Panc1 (cell line): ENCODE measurements at regions not wholly inside any gene's neighbourhood (a gene's known extent, or its start where the extent isn't known, plus 50 kb on each side); places are given as distances from the start of the nearest gene placed in this dataset.
A peak's percentile ranks its signal among the peaks of the same experiment; 100 is the strongest.
"Not testable (repeated sequence)": the region's sequence is repeated elsewhere in the genome, so short reads cannot be mapped to it uniquely, and the experiment has no call there.

Experiments used
- ATAC-seq: fragments of 200-7000 bp; cut with Tn5 transposase; 2 replicates; pipeline ENCODE4 v1.9.1; 2020; ENCODE audit warnings: mild to moderate bottlenecking, moderate library complexity
- BruUV-seq: library from RNA; stranded (reverse); fragments of 400-500 nt; replicated peaks from 2 replicates; lab custom pipeline; 2021; lab: Mats Ljungman, UMichigan
- CTCF ChIA-PET: fragments of 300-600 bp; sonication (Branson Sonifier 250); formaldehyde crosslinking; loops from one replicate; lab custom pipeline; 2022; ENCODE audit warnings: antibody characterized with exemption; lab: Charles Lee
- POLR2A ChIA-PET: fragments of 300-600 bp; sonication (Branson Sonifier 250); formaldehyde crosslinking; loops from one replicate; lab custom pipeline; 2022; ENCODE audit warnings: antibody characterized with exemption; lab: Charles Lee
- DNase-seq: peaks from one replicate; pipeline ENCODE4 v3.0.0-alpha.2; 2010; ENCODE audit warnings: low read depth, low spot score
- H3K27ac ChIP-seq: 2 replicates; pipeline ENCODE4 v1.5.1; 2011; ENCODE audit warnings: mild to moderate bottlenecking, low read length, inconsistent platforms
- H3K27me3 ChIP-seq: fragments of 200-500 bp; sonication (Bioruptor generic); 2 replicates; pipeline ENCODE4 v1.6.0; 2014; ENCODE audit warnings: low read length, inconsistent platforms; ENCODE audit not compliant: control insufficient read depth, insufficient read depth
- H3K36me3 ChIP-seq: fragments of 200-500 bp; sonication (Bioruptor generic); 2 replicates; pipeline ENCODE4 v1.5.1; 2014; ENCODE audit warnings: inconsistent platforms, mild to moderate bottlenecking, low read length, moderate library complexity; ENCODE audit not compliant: control insufficient read depth, insufficient read depth
- H3K4me1 ChIP-seq: 2 replicates; pipeline ENCODE4 v1.5.1; 2011; ENCODE audit warnings: inconsistent platforms, mild to moderate bottlenecking, low read length, moderate library complexity; ENCODE audit not compliant: control insufficient read depth, insufficient read depth
- H3K4me3 ChIP-seq, 2 experiments: 2 replicates each; pipeline ENCODE4 v1.5.1; 2011 to 2012; ENCODE audit warnings: low read depth in 2 of 2, low read length in 2 of 2, mild to moderate bottlenecking in 2 of 2, inconsistent platforms in 1 of 2, moderate library complexity in 1 of 2
- H3K9me3 ChIP-seq: fragments of 200-500 bp; sonication (Bioruptor generic); 2 replicates; pipeline ENCODE4 v1.5.1; 2014; ENCODE audit warnings: low read depth, mild to moderate bottlenecking, inconsistent platforms, low read length, moderate library complexity; ENCODE audit not compliant: control insufficient read depth, insufficient read depth
- POLR2AphosphoS5 ChIP-seq: IDR thresholded peaks from 2 replicates; pipeline ENCODE4 v1.6.1; 2012; ENCODE audit warnings: mild to moderate bottlenecking, low read depth, low read length, moderate library complexity
- SIN3A ChIP-seq: IDR thresholded peaks from 2 replicates; pipeline ENCODE4 v1.6.1; 2012; ENCODE audit warnings: low read depth, mild to moderate bottlenecking, low read length, moderate library complexity, borderline replicate concordance; ENCODE audit not compliant: insufficient read depth
- TCF7L2 ChIP-seq: IDR thresholded peaks from 2 replicates; pipeline ENCODE4 v1.6.1; 2011; ENCODE audit warnings: mild to moderate bottlenecking, low read depth, low read length, inconsistent platforms
- in situ Hi-C: cut with HindIII; loops from 2 replicates; pipeline ENCODE4 v1.10.0; 2016; ENCODE audit warnings: low sequenced_read_pairs, low pct_unique_long_range_greater_than_20kb
- intact Hi-C: fragments of 100-400 bp; cut with micrococcal nuclease; formaldehyde crosslinking; loops from one replicate; pipeline ENCODE4 v1.10.0; 2022; ENCODE audit not compliant: unreplicated experiment
- TF ChIP-seq, protein P1 (sequence below): fragments of 450-650 bp; IDR thresholded peaks from 2 replicates; pipeline ENCODE4 v1.5.1; 2017; ENCODE audit warnings: mild to moderate bottlenecking
- TF ChIP-seq, protein P2 (sequence below), 2 experiments: IDR thresholded peaks; 2 replicates each; pipeline ENCODE4 v1.6.1; 2011 to 2012; ENCODE audit warnings: low read depth in 2 of 2, control low read depth in 1 of 2, low read length in 1 of 2, mild to moderate bottlenecking in 1 of 2, moderate library complexity in 1 of 2; ENCODE audit not compliant: insufficient read depth in 1 of 2

DNA sequence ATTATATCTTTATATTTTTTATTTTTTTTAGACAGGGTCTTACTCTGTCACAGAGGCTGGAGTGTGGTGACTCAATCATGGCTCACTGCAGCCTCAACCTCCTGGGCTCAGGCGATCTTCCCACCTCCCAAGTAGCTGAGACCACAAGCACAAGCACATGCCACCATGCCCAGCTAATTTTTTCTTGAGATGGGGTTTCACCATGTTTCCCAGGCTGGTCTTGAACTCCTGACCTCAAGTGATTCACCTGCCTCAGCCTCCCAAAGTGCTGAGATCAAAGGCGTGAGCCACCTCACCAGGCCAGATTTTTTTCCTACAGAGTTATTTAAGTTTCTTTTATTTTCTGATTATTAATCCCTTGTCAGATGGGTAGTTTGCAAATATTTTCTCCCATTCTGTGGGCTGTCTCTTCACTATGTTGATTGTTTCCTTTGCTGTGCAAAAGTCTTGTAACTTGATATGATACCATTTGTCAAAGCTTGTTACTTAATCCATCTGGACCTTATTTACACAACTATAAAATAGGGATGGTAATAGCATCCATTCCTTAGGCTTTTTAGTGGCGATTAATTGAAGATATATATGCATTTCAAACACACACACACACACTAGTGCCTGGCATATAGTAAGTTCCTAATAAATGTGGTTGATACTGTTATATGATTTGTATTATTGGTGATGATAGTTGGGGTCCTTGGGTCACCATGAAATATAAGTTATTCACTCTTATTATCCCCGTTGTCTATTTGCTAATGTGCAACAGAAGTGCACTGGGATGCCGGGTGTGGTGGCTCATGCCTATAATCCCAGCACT is 187.1 kb downstream of the BCAS1 start:
- Histone ChIP-seq H3K27me3 (no peaks in the 10 kb centered on the region), H3K4me3 (no peak overlapping the region), H3K27ac (peak overlapping the region; percentile 79), H3K36me3 (no peaks in the 10 kb centered on the region), H3K4me1 (peaks cover 13% of the 10 kb centered on the region; the same call in 1 of the 2 replicates), H3K9me3 (no peaks in the 10 kb centered on the region)
- BruUV-seq, result no TSS peak
- ChIA-PET CTCF (no interaction called here), POLR2A (no interaction called here)
- intact Hi-C loops, result no loop called here
- TF ChIP-seq SIN3A, result no peak
- TF ChIP-seq, protein P1, sequence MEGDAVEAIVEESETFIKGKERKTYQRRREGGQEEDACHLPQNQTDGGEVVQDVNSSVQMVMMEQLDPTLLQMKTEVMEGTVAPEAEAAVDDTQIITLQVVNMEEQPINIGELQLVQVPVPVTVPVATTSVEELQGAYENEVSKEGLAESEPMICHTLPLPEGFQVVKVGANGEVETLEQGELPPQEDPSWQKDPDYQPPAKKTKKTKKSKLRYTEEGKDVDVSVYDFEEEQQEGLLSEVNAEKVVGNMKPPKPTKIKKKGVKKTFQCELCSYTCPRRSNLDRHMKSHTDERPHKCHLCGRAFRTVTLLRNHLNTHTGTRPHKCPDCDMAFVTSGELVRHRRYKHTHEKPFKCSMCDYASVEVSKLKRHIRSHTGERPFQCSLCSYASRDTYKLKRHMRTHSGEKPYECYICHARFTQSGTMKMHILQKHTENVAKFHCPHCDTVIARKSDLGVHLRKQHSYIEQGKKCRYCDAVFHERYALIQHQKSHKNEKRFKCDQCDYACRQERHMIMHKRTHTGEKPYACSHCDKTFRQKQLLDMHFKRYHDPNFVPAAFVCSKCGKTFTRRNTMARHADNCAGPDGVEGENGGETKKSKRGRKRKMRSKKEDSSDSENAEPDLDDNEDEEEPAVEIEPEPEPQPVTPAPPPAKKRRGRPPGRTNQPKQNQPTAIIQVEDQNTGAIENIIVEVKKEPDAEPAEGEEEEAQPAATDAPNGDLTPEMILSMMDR, result no peak
- TF ChIP-seq, protein P2, sequence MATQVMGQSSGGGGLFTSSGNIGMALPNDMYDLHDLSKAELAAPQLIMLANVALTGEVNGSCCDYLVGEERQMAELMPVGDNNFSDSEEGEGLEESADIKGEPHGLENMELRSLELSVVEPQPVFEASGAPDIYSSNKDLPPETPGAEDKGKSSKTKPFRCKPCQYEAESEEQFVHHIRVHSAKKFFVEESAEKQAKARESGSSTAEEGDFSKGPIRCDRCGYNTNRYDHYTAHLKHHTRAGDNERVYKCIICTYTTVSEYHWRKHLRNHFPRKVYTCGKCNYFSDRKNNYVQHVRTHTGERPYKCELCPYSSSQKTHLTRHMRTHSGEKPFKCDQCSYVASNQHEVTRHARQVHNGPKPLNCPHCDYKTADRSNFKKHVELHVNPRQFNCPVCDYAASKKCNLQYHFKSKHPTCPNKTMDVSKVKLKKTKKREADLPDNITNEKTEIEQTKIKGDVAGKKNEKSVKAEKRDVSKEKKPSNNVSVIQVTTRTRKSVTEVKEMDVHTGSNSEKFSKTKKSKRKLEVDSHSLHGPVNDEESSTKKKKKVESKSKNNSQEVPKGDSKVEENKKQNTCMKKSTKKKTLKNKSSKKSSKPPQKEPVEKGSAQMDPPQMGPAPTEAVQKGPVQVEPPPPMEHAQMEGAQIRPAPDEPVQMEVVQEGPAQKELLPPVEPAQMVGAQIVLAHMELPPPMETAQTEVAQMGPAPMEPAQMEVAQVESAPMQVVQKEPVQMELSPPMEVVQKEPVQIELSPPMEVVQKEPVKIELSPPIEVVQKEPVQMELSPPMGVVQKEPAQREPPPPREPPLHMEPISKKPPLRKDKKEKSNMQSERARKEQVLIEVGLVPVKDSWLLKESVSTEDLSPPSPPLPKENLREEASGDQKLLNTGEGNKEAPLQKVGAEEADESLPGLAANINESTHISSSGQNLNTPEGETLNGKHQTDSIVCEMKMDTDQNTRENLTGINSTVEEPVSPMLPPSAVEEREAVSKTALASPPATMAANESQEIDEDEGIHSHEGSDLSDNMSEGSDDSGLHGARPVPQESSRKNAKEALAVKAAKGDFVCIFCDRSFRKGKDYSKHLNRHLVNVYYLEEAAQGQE (IDR thresholded peaks at IDR 0.05; ENCODE audit: insufficient read depth in 1 of 2, low read depth in 2 of 2, low read length in 1 of 2), result no peak
- TF ChIP-seq TCF7L2, result no peak; the same call in 1 of the 2 replicates
- no peak for TF ChIP-seq POLR2AphosphoS5
- ATAC-seq (no peak), DNase-seq (no peak)
- in situ Hi-C loops, result no loop called here

DNA sequence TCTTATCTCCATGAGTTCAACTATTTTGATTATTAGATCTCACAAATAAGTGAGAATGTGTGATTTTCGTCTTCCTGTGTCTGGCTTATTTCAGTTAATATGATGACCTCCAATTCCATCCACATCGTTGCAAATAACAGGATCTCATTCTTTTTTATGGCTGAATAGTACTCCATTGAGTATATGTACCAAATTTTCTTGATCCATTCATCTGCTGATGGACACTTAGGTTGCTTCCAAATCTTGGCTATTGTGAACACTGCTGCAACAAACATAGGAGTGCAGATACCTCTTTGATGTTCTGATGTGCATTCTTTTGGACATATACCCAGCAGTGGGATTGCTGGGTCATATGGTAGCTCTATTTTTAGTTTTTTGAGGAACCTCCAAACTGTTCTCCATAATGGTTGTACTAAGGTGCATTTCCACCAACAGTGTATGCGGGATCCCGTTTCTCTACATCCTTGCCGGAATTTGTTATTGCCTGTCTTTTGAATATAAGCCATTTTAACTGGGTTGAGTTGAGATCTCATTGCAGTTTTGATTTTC is 187.9 kb downstream of the BCAS1 start:
- H3K27me3 ChIP-seq, POLR2A ChIA-PET, H3K9me3 ChIP-seq, intact Hi-C loops, in situ Hi-C loops, H3K36me3 ChIP-seq, ATAC-seq, H3K4me3 ChIP-seq, DNase-seq, BruUV-seq: not testable (repeated sequence)
- Histone ChIP-seq H3K27ac (peak overlapping the region; percentile 79), H3K4me1 (peaks cover 13% of the 10 kb centered on the region; the same call in 1 of the 2 replicates)
- CTCF ChIA-PET, result interaction anchor here (0.6 kb wide), 1 partner anchor 8 kb away, joined by 6 read pairs; no protein-coding TSS in a partner anchor

DNA sequence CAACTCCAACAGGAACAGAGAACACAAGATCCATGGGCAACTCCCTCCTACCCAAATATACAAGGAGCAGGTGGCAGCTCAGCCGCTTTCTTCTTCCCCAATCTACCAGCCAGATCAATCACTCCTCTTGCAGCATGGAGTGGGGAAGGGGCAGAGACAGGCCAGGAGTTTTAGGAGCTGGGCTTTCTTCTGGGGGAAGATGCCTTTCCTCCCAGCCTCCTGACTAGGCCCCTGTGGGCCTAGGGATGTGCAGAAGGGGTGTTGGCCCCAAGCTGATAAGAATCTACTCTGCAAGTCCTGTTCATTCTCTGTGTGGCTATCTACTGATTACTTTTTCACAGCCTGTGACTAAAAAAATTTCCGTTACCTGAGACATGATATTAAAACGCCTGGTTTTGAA is 189.0 kb downstream of the BCAS1 start:
- H3K36me3 ChIP-seq, result no peaks in the 10 kb centered on the region
- DNase-seq (no peak), ATAC-seq (no peak)
- TF ChIP-seq TCF7L2 (no peak), POLR2AphosphoS5 (no peak), SIN3A (no peak)
- TF ChIP-seq, protein P1, result no peak
- TF ChIP-seq, protein P2 (IDR thresholded peaks at IDR 0.05; ENCODE audit: insufficient read depth in 1 of 2, low read depth in 2 of 2, low read length in 1 of 2), result no peak
- ChIA-PET POLR2A (no interaction called here), CTCF (no interaction called here)
- no peaks in the 10 kb centered on the region for H3K27me3 ChIP-seq
- H3K27ac ChIP-seq, result peak overlapping the region; percentile 79
- intact Hi-C loops, result no loop called here
- peaks cover 13% of the 10 kb centered on the region; the same call in 1 of the 2 replicates for H3K4me1 ChIP-seq
- in situ Hi-C loops, result no loop called here
- H3K4me3 ChIP-seq, result no peak overlapping the region
- no peaks in the 10 kb centered on the region for H3K9me3 ChIP-seq
- no TSS peak for BruUV-seq
